GM12892 (cell line): ENCODE measurements at regions not wholly inside any gene's neighbourhood (a gene's known extent, or its start where the extent isn't known, plus 50 kb on each side); places are given as distances from the start of the nearest gene placed in this dataset.

ENCODE experiments used
- DNase-seq: peaks from one replicate; pipeline ENCODE4 v3.0.0; 2011; ENCODE audit not compliant: insufficient read length
- FAIRE-seq: peaks from 2 replicates; lab custom pipeline; 2011; peaks lifted over from hg19 to GRCh38; lab: Jason Lieb, UNC
- POLR2A ChIP-seq: IDR thresholded peaks from 2 replicates; pipeline ENCODE4 v1.6.1; 2011; ENCODE audit warnings: low read depth, low read length, control low read depth
- POLR2AphosphoS5 ChIP-seq: IDR thresholded peaks from 2 replicates; pipeline ENCODE4 v1.6.1; 2011; ENCODE audit warnings: low read depth, low read length, control low read depth
- TAF1 ChIP-seq: IDR thresholded peaks from 2 replicates; pipeline ENCODE4 v1.6.1; 2011; ENCODE audit warnings: low read depth, mild to moderate bottlenecking, control low read depth, low read length, borderline replicate concordance

DNA sequence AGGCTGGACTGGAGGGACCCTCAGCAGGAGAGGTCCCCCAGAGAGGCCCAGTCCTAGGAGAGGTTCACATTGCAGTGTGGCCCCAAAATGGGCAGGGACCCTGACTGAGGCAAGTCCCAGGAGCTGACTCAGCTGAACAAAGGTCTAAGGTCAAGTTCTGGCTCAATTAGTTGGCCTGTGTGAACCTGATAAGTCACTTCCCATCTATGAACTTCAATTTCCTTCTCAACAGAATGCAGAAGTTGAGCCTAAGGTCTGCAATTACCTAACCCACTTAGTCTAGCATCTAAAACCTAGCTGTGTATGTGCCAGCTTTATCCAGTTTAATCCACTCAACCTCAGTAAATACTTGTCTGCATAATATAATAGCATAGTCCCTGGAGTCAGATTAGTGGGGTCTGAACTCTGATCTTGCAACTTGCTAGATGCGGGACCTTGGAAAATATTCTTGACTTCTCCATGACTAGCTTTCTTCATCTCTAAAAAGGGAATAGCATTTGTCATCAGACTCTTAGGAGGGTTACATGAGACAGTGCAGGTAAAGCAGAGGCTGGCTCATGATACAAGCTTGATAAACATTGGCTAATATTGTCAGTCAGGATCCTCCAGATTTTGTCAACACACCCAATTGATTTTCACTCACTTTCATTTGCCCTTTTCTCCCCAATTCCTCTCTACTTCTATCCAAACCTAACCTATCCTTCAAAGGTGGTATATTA is 465.5 kb downstream of the INSC start:
- DNase-seq: no peak
- no peak for TF ChIP-seq TAF1
- no peak for TF ChIP-seq POLR2A
- TF ChIP-seq POLR2AphosphoS5: no peak
- FAIRE-seq: no peak

DNA sequence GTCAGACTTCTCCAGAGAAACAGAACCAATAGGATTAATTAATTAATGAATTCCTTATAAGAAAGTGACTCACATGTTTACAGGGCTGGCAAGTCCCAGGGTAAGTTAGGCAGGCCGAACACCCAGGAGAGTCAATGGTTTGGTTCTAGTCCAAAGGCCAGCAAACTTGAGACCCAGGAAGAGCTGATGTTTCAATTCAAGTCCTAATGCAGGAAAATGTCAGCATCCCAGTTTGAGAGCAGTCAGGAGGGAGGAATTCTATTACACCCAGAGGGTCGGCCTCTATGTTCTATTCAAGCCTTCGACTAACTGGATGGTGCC is 466.0 kb downstream of the INSC start:
- DNase-seq (no peak), FAIRE-seq (no peak)
- TF ChIP-seq POLR2AphosphoS5 (no peak), TAF1 (no peak), POLR2A (no peak)

DNA sequence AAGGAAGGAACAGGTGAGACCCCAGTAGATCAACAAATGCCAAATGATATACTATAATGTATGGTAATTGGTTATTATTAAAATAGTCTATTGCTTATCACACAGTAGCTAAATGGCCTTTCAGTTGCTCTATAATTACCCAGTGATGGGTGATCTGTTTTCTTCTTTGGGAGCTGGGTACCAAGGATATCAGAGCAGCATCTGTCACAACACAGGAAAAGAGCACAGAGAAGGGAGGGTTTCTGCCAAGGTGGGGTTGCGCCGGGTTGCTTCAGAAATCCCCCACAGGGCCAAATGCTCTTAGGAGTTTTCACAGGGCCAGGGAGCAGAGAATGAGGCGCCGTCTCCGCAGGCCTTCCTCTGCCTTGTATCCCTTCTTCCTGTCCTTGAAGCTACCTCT is 469.4 kb downstream of the INSC start:
- TF ChIP-seq POLR2A (no peak), TAF1 (no peak), POLR2AphosphoS5 (no peak)
- FAIRE-seq (no peak), DNase-seq (no peak)

DNA sequence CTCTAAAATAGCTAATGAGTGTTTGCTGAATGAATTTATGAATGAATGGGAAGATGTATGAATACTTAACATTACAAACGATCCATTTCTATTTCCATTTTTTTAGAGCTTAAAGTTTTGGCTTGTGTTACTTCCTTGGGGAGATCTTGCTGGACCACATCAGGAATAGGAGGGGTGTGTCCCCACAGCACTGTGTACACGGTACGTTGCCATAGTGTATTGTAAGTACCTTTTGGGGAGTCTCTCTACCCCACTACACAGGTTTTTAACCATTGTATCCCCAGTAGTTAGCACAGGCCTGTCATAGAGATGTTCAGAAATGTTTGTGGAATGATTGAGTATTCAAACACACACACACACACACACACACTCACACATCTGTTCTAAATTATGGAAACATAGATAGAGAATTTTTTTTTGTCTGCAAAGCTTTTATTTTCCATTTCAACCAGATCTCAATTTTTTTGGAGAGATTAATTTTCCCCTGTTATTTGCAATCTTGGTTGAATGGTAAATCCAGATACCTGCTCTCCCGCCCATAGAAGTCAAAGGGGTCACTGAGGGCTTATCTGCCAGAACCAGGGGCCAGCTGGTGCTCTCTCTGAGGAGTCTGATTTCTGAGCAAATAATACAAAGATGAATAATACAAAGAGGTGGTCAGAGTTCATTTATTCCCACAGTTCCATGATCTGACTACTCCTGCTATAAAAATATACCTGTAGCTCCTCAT is 471.0 kb downstream of the INSC start:
- DNase-seq: no peak
- no peak for FAIRE-seq
- TF ChIP-seq POLR2A: no peak

DNA sequence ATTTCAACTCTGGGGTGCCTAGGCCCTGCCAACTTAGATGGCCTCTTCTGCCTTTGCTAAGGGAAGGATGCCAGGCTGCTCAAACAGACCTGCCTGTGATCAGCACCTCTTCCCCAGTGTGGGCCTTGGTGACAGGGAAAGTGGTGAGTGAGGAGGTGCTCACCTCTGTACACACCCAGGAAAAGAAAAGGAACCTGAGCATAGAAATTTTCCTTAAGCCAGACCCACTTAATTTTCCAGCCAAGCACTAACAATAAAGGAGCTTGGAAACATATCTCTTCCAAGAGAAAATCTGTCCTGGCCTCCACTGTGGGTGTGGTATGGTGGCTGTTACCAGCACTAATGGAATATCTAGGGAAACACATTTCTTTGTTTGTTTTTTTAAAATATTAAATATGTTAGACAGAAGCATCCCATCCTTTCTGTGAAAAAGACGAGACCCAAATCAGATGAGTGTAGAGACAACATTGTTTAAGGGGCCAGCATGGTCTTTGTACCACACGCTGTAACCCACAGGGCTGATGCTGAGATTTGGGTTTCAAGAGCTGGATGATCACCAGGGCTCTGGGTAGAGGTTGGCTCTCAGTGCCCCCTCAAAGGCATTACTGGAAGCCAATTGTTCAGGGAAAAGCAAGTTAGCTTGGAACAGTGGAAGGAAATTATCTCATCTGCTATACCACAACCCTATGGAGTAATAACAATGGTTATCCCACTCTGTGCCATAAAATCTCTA is 472.2 kb downstream of the INSC start:
- no peak for TF ChIP-seq TAF1
- TF ChIP-seq POLR2A: no peak
- TF ChIP-seq POLR2AphosphoS5: no peak
- FAIRE-seq (no peak), DNase-seq (no peak)

DNA sequence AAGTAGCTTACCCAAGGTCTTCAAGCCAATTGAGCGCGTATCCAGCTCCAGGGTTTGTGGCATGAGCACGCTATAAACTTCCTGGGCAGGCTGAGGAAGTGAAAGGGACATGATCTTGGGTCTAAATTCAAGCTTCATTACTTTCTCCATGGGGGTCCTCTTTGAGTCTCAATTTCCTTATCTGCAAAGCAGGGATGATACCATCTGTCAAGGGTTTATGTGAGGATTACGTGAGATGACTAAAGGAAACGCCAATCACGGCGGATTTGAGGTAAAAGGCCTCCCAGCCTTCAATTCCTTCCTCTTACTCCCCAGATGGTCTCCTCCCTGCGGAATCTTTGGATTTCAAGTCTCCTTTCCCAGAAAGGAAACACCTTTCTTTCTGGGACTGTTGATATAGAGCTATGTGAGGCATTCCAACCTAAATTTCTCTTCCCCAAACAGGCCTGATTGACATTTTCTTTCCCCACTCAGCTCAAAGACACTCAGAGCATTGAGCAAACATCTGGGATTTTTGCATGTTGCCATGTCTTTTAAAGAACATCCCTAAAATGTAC is 474.4 kb downstream of the INSC start:
- DNase-seq (no peak), FAIRE-seq (no peak)
- TF ChIP-seq POLR2AphosphoS5 (no peak), TAF1 (no peak)

DNA sequence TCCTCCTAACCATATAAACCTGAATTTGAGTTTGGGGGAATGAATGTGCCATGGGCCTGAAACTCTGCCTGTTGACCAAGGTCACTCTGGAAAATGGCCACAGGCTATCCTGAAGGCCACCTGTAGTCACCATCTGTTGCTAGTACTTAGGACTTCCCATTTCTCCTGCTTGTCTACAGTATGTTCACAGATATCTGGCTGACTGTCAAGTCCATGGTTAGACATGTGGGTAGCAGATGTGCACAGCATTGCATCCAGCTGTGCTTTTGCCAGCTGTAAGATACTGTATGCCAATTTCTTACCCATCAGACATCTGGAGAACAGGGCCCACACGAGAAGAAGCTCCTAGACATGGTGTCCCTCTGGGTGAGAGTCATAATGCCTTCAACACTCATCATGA is 475.4 kb downstream of the INSC start:
- FAIRE-seq (no peak), DNase-seq (no peak)
- TF ChIP-seq POLR2AphosphoS5 (no peak), TAF1 (no peak), POLR2A (no peak)

DNA sequence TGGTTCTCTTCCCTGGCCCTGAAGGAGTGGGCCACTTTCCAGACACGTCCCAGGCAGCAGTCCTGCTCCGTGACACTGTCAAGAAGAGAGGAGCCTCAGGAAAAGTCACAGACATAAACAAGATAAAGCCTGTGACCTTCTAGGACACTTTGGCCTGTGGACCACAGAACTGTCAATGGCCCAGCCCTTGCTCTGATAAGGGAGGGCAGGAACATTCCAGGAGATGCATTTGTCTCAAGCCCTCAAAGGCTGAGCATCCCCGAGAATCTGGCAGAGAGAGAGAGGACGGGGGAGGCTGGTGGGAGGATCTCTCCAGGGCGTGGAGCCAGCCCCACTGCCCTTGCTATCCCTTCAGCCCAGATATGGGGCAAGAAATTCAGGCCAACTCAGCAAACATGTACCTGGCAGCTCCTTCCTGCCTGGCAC is 476.4 kb downstream of the INSC start:
- no peak for TF ChIP-seq POLR2AphosphoS5
- no peak for FAIRE-seq

DNA sequence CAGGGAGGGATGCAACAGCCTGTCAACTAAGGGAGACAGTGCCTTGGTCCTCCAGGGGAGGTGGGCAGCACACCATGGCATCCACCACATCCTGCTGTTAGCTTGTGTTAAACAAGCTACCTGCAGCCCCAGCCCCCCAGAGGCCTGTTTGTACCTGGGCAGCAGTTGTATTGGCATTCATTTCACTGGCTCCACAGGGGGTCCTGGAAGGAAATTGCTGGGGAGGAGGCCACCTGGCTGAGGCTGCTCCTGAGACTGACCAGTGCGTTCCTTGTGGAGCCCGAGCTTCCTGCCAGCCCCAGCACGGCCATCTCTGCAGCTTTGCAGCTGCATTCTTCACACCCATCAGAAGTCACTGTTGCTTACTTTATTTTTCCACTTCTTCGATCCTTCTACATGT is 479.9 kb downstream of the INSC start:
- FAIRE-seq (no peak), DNase-seq (no peak)
- TF ChIP-seq TAF1 (no peak), POLR2AphosphoS5 (no peak), POLR2A (no peak)

More for the DNA sequence above, 476.4 kb downstream of the INSC start:
- DNase-seq: no peak

DNA sequence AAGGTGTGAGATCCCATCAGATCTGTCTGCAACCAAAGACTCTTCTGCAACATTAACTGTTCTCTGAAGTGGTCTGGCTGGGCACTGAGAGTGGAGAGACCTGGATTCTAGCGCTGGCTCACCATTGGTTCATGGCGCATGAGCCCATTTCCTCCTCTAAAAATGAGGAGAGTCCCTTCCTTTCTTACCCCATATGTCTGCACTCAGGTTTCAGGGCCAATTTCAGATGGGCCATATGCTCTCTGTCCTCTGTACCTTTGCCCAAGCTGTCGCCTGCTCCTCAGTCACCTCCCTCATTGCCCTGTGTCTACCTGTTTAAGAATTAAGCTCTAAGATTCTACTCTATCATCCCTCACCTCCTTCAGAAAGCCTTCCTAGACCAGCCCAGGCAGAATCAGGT is 484.7 kb downstream of the INSC start:
- TF ChIP-seq POLR2A (no peak), POLR2AphosphoS5 (no peak), TAF1 (no peak)
- FAIRE-seq (no peak), DNase-seq (no peak)

DNA sequence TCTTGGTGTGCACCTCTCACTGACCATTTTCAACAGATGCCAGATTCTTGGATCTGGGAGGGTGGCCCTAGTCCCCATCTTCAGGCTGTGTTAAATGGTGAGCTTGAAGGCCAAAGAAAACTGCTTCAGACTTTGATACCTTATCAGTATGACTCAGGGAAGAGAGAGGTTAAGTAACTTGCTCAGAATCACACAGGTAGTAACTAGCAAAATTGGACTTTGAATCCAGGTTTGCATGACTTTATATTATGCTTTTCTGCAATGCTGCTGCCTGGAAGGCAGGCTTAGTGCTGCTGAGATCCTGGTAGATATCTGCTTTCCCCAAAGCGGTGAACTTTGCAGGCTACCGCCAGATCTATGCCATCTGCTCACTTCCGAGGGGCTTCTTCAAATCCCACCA is 487.3 kb downstream of the INSC start:
- no peak for FAIRE-seq
- TF ChIP-seq POLR2AphosphoS5: no peak
- no peak for TF ChIP-seq TAF1
- no peak for TF ChIP-seq POLR2A
- DNase-seq: no peak
